ENCODE measurements at regions not wholly inside any gene's neighbourhood (a gene's known extent, or its start where the extent isn't known, plus 50 kb on each side); places are given as distances from the start of the nearest gene placed in this dataset.

- TF ChIP-seq CTCF (IDR thresholded peaks at IDR 0.05) (no peak), POLR2A (IDR thresholded peaks at IDR 0.05) (no peak)
These were observed 53.5 kb upstream of the DUSP10 start for GRCh38 chr1:221795380-221795779.
